Ovary (tissue), 7 donors: ENCODE measurements at regions not wholly inside any gene's neighbourhood (a gene's known extent, or its start where the extent isn't known, plus 50 kb on each side); places are given as distances from the start of the nearest gene placed in this dataset.

ENCODE experiments used
- DNase-seq, 5 donors: peaks; one replicate each; pipeline ENCODE4 v3.0.0-alpha.2; 2019 to 2020
- H3K27ac ChIP-seq, 2 donors: fragments of 200-600 bp; one replicate each; pipeline versions ENCODE4 v1.5.1 to v1.8.0; 2019 to 2022
- H3K27me3 ChIP-seq: fragments of 200-600 bp; one replicate; pipeline ENCODE4 v1.8.0; 2022
- H3K36me3 ChIP-seq: fragments of 200-600 bp; sonication (generic); one replicate; pipeline ENCODE4 v1.5.1; 2019
- H3K4me1 ChIP-seq: one replicate; pipeline ENCODE4 v1.8.1; 2013; ENCODE audit warnings: mild to moderate bottlenecking, moderate library complexity; ENCODE audit not compliant: insufficient read depth
- H3K4me3 ChIP-seq: fragments of 200-600 bp; sonication (generic); one replicate; pipeline ENCODE4 v1.5.1; 2017
- H3K9me3 ChIP-seq, 2 donors: fragments of 200-600 bp in 1 of 2; sonication (generic) in 1 of 2; one replicate each; pipeline versions ENCODE4 v1.5.1 to v1.8.1; 2013 to 2019; ENCODE audit warnings: mild to moderate bottlenecking in 1 of 2, moderate library complexity in 1 of 2
- EP300 ChIP-seq: sonication (generic); formaldehyde crosslinking; IDR thresholded peaks from one replicate; pipeline ENCODE4 v1.6.1; 2017; ENCODE audit warnings: antibody characterized with exemption
- POLR2A ChIP-seq: fragments of 450-650 bp; IDR thresholded peaks from one replicate; pipeline ENCODE4 v1.6.1; 2017; ENCODE audit warnings: antibody characterized with exemption, mild to moderate bottlenecking, moderate library complexity
- WGBS, 3 donors: extraction: QIAGEN DNeasy Blood & Tissue Kit in 1 of 3; methylation state at CpG; one replicate each; pipeline versions ENCODE4 v1.1.5 to v1.1.7; 2013 to 2017; 5-methylcytosine and 5-hydroxymethylcytosine counted together
- intact Hi-C, 4 donors: fragments of 100-400 bp; cut with DNase I; formaldehyde crosslinking; loops; one replicate each; pipeline versions ENCODE4 v1.11.0 to v1.15.1; 2022 to 2023
- TF ChIP-seq, protein P1 (sequence below), 3 donors: fragments of 450-650 bp in 2 of 3; fragments of 200-600 bp in 1 of 3; IDR thresholded peaks; one replicate each; pipeline versions ENCODE4 v1.5.1 to v1.8.0; 2016 to 2022; ENCODE audit warnings: antibody characterized with exemption in 3 of 3, mild to moderate bottlenecking in 1 of 3
- donor health status: DM: no; HTN: no; CAD: no; lungs with moderate emphysema.
- donor health status: DM: no; HTN: no; CAD: no.
- donor health status: Bipolar disorder and iron deficiency.
- donor health status: DM: no; HTN: no; CAD: no.
- donor health status: DM: yes; HTN: yes; CAD: no.

DNA sequence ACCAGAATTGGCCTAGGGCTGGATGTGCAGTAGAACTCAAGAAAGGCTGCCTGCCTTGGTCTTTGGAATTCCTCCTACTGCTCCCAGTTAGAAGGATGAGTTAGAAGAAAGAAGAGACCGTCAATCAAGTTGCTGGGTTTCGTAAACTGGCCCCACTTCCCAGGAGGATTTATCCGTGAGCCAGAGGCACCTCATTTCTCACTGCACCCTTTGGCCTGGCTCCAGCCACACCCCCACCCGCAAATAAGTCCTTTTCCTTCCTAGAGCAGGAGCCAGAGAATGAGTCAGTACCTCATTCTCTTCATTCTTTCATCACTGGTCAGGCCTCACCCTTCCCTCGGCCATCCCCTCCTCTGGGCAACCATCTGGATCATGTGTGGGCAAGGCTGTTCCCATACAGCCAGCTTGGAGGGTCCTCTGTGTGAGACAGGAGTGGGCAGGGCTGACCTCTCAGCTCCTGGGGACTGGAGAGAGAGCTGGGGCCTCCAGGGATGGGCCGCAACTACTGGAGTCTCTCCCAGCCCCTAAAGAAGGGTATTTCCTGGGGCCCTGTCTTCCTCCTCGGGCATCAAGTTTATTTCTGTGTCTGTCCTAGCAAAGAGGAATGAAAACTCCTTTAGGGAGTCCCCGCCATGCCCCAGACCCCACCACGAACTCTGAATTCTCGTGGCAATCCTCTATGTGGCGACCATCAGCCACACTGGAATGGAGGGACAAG is 87.2 kb upstream of the DUSP5 start:
- Histone ChIP-seq H3K27ac (no peak overlapping the region), H3K9me3 (no peaks in the 10 kb centered on the region), H3K36me3 (no peaks in the 10 kb centered on the region), H3K4me3 (no peak overlapping the region), H3K4me1 (no peaks in the 10 kb centered on the region), H3K27me3 (no peaks in the 10 kb centered on the region)
- intact Hi-C loops = no loop called here
- 62 to 70% (median 63%) methylated on average over 11 of the region's 11 CpGs for WGBS, 3 donors
- peak in 1 of 5 donors; percentile 42 for DNase-seq
- TF ChIP-seq EP300 = no peak
- no peak for TF ChIP-seq POLR2A
- TF ChIP-seq, protein P1, sequence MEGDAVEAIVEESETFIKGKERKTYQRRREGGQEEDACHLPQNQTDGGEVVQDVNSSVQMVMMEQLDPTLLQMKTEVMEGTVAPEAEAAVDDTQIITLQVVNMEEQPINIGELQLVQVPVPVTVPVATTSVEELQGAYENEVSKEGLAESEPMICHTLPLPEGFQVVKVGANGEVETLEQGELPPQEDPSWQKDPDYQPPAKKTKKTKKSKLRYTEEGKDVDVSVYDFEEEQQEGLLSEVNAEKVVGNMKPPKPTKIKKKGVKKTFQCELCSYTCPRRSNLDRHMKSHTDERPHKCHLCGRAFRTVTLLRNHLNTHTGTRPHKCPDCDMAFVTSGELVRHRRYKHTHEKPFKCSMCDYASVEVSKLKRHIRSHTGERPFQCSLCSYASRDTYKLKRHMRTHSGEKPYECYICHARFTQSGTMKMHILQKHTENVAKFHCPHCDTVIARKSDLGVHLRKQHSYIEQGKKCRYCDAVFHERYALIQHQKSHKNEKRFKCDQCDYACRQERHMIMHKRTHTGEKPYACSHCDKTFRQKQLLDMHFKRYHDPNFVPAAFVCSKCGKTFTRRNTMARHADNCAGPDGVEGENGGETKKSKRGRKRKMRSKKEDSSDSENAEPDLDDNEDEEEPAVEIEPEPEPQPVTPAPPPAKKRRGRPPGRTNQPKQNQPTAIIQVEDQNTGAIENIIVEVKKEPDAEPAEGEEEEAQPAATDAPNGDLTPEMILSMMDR (IDR thresholded peaks at IDR 0.05) = no peak

DNA sequence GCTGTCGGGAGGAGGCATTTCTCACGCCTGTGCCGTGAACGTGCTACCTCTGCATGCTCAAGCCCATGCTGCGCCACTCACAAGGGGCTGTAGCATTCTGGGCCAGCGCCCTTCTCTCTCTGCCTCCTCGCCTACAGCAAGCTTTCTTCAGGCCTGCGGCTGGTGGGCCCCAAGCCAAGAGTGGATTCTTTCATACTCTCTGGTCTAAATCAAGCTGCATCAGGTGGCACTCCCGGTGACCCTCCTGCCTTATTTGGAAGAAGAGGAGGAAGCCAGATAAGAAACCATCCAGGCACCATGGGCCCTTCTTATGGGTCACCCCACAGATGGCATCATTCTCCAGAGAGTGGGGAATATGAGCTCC is 86.7 kb upstream of the DUSP5 start:
- intact Hi-C loops = no loop called here
- Histone ChIP-seq H3K4me1 (no peaks in the 10 kb centered on the region), H3K36me3 (no peaks in the 10 kb centered on the region), H3K27ac (no peak overlapping the region), H3K4me3 (no peak overlapping the region), H3K27me3 (no peaks in the 10 kb centered on the region), H3K9me3 (no peaks in the 10 kb centered on the region)
- no peak for DNase-seq
- TF ChIP-seq, protein P1 (IDR thresholded peaks at IDR 0.05) = no peak
- TF ChIP-seq POLR2A (no peak), EP300 (no peak)
- WGBS, 3 donors = 57 to 75% (median 71%) methylated on average over 9 of the region's 9 CpGs

DNA sequence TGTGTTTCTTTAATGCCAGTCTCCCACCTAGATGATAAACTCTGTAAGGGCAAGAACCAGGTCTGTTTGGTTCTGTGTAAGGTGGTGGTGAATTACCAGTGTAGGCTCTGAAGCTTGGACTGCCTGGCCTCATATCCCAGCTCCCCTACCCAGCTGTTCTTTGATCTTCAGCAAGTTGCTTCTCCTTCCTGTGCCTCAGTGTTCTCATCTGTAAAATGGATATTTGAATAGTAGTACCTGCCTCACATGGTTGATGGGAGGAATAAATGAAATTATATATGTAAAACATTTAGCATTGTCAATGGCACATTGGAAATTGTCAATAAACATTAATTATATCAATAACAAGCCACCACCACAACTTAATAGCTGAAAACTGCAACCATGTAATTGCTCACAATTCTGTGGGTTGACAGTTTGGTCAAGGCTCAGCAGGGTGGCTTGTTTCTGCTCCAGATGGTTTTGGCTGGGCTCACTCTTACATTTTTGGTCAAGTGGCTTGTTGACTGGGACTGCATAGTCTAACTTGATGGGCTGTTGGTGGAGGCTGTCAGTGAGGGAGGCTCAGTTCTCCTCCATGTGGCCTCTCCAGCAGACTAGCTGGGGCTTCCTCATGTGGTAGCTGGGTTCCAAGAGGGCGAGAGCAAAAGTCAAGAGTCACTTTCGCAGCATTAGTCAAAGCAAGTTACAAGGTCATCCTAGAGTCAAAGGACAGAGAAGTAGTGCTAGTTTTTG is 84.5 kb upstream of the DUSP5 start:
- no peaks in the 10 kb centered on the region for H3K4me1 ChIP-seq
- no peaks in the 10 kb centered on the region for H3K27me3 ChIP-seq
- no peak overlapping the region for H3K27ac ChIP-seq
- TF ChIP-seq POLR2A (no peak), EP300 (no peak)
- TF ChIP-seq, protein P1 (IDR thresholded peaks at IDR 0.05) = no peak
- no peak for DNase-seq
- no peaks in the 10 kb centered on the region for H3K9me3 ChIP-seq
- H3K36me3 ChIP-seq = no peaks in the 10 kb centered on the region
- no peak overlapping the region for H3K4me3 ChIP-seq
- WGBS, 3 donors = 89 to 96% (median 91%) methylated on average over 2 of the region's 2 CpGs
- intact Hi-C loops = no loop called here

DNA sequence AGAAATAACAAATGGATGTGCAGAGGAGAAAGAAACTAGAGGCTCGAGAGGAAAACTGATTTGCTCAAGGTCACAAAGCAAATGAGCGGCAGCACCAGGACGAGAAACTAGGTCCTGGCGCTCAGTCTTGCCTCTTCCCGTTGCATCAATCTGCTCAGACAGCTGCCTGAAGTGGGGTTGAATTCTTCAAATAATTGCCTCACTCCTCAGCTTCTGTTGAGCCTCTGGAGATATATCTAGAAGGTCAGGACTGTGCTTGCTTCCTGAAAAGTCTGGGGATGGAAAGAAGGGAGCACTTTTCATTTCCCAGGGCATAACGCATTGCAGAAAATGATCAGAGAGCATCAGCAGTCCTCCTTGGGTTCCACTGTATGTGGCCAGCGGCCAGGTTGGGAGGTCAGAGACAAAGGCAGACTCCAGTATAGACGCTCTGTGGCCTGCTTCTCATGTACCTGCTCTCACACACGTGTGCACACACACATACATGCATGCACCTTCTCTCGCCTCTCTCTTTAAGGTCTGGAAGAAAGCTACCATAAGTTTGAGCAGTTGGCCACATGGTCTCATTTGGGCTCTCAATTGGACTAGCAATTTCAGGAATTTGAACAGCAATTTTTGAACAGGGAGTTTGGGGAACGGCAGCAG is 83.7 kb upstream of the DUSP5 start:
- no peak overlapping the region for H3K27ac ChIP-seq

More for the DNA sequence above, 83.7 kb upstream of the DUSP5 start:
- Histone ChIP-seq H3K4me3 (no peak overlapping the region), H3K36me3 (no peaks in the 10 kb centered on the region), H3K27me3 (no peaks in the 10 kb centered on the region), H3K9me3 (no peaks in the 10 kb centered on the region), H3K4me1 (no peaks in the 10 kb centered on the region)
- TF ChIP-seq, protein P1 (IDR thresholded peaks at IDR 0.05) = no peak
- no peak for TF ChIP-seq POLR2A
- TF ChIP-seq EP300 = no peak
- intact Hi-C loops = no loop called here
- WGBS, 3 donors = 66 to 76% (median 73%) methylated on average over 11 of the region's 11 CpGs
- DNase-seq = no peak
